ENCODE measurements at regions not wholly inside any gene's neighbourhood (a gene's known extent, or its start where the extent isn't known, plus 50 kb on each side); places are given as distances from the start of the nearest gene placed in this dataset.
A peak's percentile ranks its signal among the peaks of the same experiment; 100 is the strongest.

DNA sequence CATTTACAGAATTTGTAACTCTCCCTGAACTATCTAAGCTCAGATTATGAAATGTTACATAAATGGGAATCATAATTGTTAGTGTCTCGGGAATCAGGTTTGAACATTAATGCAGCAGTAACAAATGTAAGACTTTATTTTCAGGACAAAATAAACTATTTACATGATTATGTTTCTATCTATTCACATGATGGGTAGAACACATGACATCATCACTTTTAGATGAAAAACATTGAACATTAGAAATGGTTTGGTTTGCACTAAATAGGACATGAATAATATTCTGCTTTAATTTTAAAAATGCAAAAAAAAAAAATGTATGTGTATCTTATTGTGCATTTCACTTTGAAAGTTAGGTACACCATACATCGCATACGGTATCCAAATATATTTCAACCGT, 745.5 kb upstream of the POT1 start:
- FAIRE-seq (no peak), DNase-seq (ENCODE audit: low spot score) (no peak)

DNA sequence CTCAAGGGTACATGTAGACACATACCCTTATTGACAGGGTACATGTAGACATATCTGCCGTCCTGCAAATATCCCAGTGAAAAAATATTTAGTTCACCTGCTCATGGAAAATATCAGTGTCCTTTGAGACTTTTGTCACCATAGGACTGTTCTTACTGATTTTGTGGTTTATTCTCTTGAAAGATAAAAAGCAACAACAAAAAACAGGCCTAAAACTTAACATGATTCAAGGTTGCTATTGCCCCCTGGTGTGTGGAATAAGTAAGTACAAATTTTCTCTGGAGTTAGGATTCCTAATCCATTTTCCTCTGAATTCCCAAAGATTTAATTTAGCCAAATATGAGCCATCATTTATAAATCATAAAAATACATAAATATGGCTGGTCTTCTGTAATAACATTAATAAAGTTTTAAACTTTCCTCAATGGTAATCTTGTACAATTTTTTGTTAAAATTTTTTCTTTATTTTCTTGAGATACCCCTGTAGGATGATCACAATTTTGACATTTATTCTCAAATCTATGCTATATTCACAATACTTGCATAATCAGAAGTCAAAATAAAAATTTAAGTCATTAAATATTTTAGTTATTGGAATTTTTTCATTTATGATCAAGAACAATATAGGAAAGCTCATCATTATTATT, 741.4 kb upstream of the POT1 start:
- no peak for DNase-seq (ENCODE audit: low spot score)
- no peak for FAIRE-seq

DNA sequence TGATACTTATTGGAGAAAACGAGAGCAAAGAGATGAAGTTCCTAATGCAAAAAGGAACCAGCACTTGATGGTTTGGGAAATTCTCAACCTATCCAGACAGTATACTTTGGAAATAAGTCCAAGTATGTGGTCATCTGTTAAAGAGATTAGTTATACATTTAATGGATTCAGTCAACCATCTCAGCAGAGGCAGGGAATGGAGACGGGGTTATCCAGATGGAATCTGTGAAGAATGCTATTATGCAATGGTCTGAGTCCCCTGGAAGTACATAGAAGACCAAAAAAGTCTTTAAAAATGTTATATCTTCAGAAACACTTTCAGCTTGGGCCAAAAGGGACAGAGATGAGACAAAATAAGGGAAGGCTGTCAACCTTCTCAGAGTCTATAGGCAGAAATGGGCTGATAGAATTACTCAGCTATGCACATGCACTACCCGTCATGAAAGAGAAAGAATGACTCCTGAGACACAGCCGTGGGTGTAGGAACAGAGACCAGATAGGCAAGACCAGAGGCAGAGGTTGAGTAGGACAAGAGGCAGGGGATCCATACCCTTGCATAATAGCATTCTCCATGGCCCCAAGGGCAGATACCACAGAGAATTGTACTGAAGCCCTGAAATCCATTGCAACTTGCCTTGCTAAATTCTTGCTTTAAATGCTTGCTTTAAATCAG, 738.8 kb upstream of the POT1 start:
- FAIRE-seq, result no peak
- no peak for DNase-seq (ENCODE audit: low spot score)

- FAIRE-seq (no peak), DNase-seq (ENCODE audit: low spot score) (no peak)
These were observed 735.0 kb upstream of the POT1 start for GRCh38 chr7:125664625-125665024.

GRCh38 chr7:125663961-125664360, 734.3 kb upstream of the POT1 start:
- FAIRE-seq, result no peak

GRCh38 chr7:125661677-125662076, 732.1 kb upstream of the POT1 start:
- DNase-seq (ENCODE audit: low spot score) (no peak), FAIRE-seq (no peak)

More at GRCh38 chr7:125663961-125664360, 734.3 kb upstream of the POT1 start:
- DNase-seq (ENCODE audit: low spot score), result no peak

GRCh38 chr7:125661006-125661405, 731.4 kb upstream of the POT1 start:
- peak; percentile 1 for DNase-seq (ENCODE audit: low spot score)
- FAIRE-seq, result no peak

DNA sequence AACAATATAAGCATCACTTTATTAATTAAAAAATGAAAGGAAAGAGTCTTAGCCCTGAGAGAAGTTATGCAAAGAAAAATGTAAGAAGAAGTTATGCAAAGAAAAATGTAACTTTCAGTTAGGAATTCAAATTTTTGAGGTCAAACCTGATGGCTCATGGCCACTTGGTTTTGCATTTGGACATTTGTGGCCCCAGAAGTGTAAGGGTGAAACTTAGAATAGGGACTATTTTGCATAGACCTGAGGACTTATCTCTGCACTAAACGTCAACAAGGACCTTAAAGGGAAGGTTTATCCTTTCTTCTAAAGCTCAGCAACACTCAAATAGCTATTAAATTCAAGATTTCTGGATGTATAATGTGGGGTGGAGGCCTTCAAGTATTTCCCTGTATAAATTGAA, 724.5 kb upstream of the POT1 start:
- FAIRE-seq, result no peak
- no peak for DNase-seq (ENCODE audit: low spot score)

DNA sequence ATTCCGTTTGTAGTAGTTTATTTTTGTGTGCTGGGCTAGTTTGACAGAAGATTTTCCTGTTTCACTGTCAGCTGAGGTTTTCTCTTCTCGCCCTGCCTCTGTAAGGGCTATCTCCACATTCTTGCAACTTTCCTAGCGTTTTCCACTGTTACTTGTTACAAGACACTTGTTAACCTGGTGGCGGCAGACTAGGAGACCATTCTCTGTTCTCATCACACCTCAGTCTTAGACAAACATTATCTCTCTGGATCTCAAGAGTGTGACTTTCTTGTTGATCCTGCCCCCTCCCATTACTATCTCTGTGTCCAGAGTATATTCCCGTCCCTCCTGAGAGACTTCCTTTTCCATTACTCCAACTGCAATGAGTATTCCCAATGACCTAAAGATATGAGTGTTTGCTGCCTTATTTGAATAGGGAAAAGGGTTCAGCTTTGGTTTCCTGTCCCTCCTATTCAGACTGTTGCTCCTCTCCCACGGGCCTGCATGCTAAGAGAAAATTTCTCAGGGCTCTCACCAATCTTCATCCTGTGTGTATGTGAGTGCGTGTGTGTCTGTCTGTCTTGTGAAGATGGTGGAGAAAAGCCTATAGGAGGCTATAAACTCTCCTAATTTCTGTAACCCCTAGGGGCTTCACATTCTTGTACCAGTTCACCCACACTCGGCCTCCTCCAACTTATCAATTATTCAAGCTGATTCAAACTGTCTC, 722.4 kb upstream of the POT1 start:
- FAIRE-seq, result no peak

GRCh38 chr7:125648543-125648942, 718.9 kb upstream of the POT1 start:
- DNase-seq (ENCODE audit: low spot score), result no peak

More for the DNA sequence above, 722.4 kb upstream of the POT1 start:
- DNase-seq (ENCODE audit: low spot score), result peak; percentile 0

GRCh38 chr7:125645770-125646169, 716.1 kb upstream of the POT1 start:
- DNase-seq (ENCODE audit: low spot score) (no peak), FAIRE-seq (no peak)

More at GRCh38 chr7:125648543-125648942, 718.9 kb upstream of the POT1 start:
- FAIRE-seq, result no peak

GRCh38 chr7:125644109-125644508, 714.5 kb upstream of the POT1 start:
- DNase-seq (ENCODE audit: low spot score), result no peak
- FAIRE-seq, result no peak

DNA sequence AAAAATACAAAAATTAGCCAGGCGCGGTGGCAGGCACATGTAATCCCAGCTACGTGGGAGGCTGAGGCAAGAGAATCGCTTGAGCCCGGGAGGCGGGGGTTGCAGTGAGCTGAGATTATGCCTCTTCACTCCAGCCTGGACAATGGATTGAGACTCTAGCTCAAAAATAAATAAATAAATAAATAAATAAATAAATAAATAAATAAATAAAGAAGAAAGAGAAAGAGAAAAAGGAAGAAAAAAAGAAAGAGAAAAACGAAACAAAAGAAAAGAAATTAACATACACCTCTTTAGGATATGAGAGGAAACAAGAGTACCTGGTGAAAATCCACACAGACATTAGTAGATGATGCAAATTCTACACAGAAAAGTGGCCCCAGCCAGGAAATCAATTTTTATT, 713.7 kb upstream of the POT1 start:
- DNase-seq (ENCODE audit: low spot score), result no peak
- FAIRE-seq, result no peak

- FAIRE-seq (no peak), DNase-seq (ENCODE audit: low spot score) (no peak)
These were observed 712.3 kb upstream of the POT1 start for GRCh38 chr7:125641884-125642283.

DNA sequence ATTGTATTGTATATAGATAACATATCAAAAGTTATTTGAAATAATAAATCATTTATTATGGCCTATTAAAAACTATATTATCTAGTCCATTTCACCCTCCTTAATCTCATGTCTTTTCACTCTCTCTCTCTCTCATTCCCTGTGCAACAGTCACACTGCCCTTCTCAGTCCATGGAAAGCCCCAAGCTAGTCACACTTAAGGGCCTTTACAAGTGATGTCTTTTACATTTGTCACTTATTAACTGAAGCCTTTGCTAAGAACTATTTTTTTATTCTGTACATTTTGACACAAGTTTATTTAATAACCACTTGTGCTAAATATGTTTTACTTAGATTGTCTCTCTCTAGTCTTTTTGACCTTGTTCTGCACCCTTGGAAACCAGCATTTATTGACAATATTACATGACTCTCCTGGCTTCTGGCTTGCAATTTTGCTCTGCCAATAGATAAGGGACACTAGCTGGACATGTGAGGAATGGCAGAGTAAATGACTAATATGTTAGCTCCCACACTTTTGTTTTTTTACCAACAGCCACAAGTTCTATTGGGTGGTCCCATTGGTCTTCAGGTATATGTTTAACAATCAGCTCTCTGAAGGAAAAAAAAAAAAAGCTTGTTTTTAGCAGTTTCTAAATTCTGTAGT, 706.8 kb upstream of the POT1 start:
- DNase-seq (ENCODE audit: low spot score) (no peak), FAIRE-seq (no peak)

- DNase-seq (ENCODE audit: low spot score), result no peak
- no peak for FAIRE-seq
These were observed 688.9 kb upstream of the POT1 start for GRCh38 chr7:125618516-125618915.

DNA sequence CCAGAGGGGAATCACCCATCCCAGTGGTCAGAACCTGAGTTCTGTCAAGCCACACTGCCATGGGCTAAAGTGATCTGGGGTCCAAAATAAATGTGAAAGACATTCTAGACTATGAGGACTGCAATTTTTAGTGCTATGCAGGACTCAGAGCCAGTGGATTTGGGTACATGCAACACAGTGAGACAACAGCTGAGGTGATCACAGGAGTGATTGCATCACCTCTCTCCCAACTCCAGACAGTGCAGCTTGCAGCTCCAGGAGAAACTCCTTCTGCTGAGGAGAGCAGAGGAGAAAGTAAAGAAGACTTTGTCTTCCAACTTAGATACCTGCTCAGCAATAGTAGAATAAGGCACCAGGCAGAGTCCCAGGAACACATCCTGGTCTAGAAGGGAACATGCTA, 682.0 kb upstream of the POT1 start:
- FAIRE-seq (no peak), DNase-seq (ENCODE audit: low spot score) (no peak)

- FAIRE-seq (no peak), DNase-seq (ENCODE audit: low spot score) (no peak)
These were observed 677.0 kb upstream of the POT1 start for GRCh38 chr7:125606671-125607070.

GRCh38 chr7:125605241-125605640, 675.6 kb upstream of the POT1 start:
- DNase-seq (ENCODE audit: low spot score) (no peak), FAIRE-seq (no peak)

DNA sequence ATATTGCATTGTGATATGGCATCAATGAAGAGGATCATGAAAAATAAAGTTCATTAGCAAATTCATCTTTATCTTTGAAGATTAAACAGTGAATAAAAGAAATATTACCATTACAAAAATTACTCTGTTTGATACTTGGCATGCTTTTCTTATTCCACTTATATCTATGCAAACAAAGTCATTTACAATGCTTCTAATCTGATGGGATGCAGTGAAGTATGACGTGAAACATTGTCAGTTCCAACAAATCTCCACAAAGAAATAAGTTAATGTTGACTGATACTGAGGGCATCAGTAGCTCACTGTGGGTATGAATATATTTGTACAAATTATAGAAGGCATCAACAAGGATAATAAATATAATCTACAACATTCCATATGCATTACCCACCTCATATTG, 672.8 kb upstream of the POT1 start:
- DNase-seq (ENCODE audit: low spot score) (no peak), FAIRE-seq (no peak)

- DNase-seq (ENCODE audit: low spot score), result no peak
- FAIRE-seq, result no peak
These were observed 669.8 kb upstream of the POT1 start for GRCh38 chr7:125599387-125599786.

GRCh38 chr7:125592331-125592730, 662.7 kb upstream of the POT1 start:
- FAIRE-seq (no peak), DNase-seq (ENCODE audit: low spot score) (no peak)

Data from urothelium cell line (cell line).